PC-9 (cell line): ENCODE measurements at regions not wholly inside any gene's neighbourhood (a gene's known extent, or its start where the extent isn't known, plus 50 kb on each side); places are given as distances from the start of the nearest gene placed in this dataset.

Experiments used
- BruUV-seq: library from RNA; stranded (reverse); fragments of 400-500 nt; replicated peaks from 2 replicates; lab custom pipeline; 2021; lab: Mats Ljungman, UMichigan
- CTCF ChIA-PET: fragments of 300-600 bp; sonication (Branson Sonifier 250); formaldehyde crosslinking; loops from one replicate; lab custom pipeline; 2022; ENCODE audit warnings: antibody characterized with exemption; lab: Charles Lee
- POLR2A ChIA-PET: fragments of 300-600 bp; sonication (Branson Sonifier 250); formaldehyde crosslinking; loops from one replicate; lab custom pipeline; 2022; ENCODE audit warnings: antibody characterized with exemption; ENCODE audit not compliant: unreplicated experiment; lab: Charles Lee
- DNase-seq, 2 experiments: peaks; one replicate each; pipeline versions ENCODE4 v3.0.0 to v3.0.0-alpha.2; 2015 to 2022; ENCODE audit warnings: mixed read lengths in 1 of 2
- H2AFZ ChIP-seq: fragments of 200-600 bp; sonication (generic); 2 replicates; pipeline ENCODE4 v1.8.1; 2017; ENCODE audit warnings: antibody characterized with exemption
- H3F3A ChIP-seq: fragments of 200-600 bp; sonication (generic); 2 replicates; pipeline ENCODE4 v1.8.1; 2017; ENCODE audit warnings: antibody characterized with exemption, mild to moderate bottlenecking, low read depth; ENCODE audit not compliant: insufficient read depth
- H3K27ac ChIP-seq: fragments of 200-600 bp; sonication (generic); 2 replicates; pipeline ENCODE4 v1.6.1; 2016; ENCODE audit warnings: mixed run types
- H3K27me3 ChIP-seq: fragments of 200-600 bp; sonication (generic); 2 replicates; pipeline ENCODE4 v1.6.1; 2016; ENCODE audit warnings: low read depth, mixed run types; ENCODE audit not compliant: insufficient read depth
- H3K36me3 ChIP-seq: fragments of 200-600 bp; sonication (generic); 2 replicates; pipeline ENCODE4 v1.6.1; 2016; ENCODE audit warnings: low read depth, mixed run types
- H3K4me1 ChIP-seq: fragments of 200-600 bp; sonication (generic); replicated peaks from 2 replicates; pipeline ENCODE4 v1.6.1; 2016; ENCODE audit warnings: mixed run types; ENCODE audit not compliant: insufficient read depth
- H3K4me2 ChIP-seq: fragments of 200-600 bp; sonication (generic); 2 replicates; pipeline ENCODE4 v1.6.1; 2017; ENCODE audit warnings: mixed run types
- H3K4me3 ChIP-seq: fragments of 200-600 bp; sonication (generic); 2 replicates; pipeline ENCODE4 v1.6.1; 2016; ENCODE audit warnings: mixed run types
- H3K79me2 ChIP-seq: fragments of 200-600 bp; sonication (generic); 2 replicates; pipeline ENCODE4 v1.6.1; 2017; ENCODE audit warnings: low read depth, mixed run types
- H3K9me2 ChIP-seq: fragments of 200-600 bp; sonication (generic); 2 replicates; pipeline ENCODE4 v1.8.1; 2017; ENCODE audit warnings: mild to moderate bottlenecking; ENCODE audit not compliant: insufficient read depth
- H3K9me3 ChIP-seq: fragments of 200-600 bp; sonication (generic); 2 replicates; pipeline ENCODE4 v1.8.1; 2016; ENCODE audit warnings: low read depth; ENCODE audit not compliant: insufficient read depth
- H4K20me1 ChIP-seq: fragments of 200-600 bp; sonication (generic); 2 replicates; pipeline ENCODE4 v1.8.1; 2017; ENCODE audit not compliant: insufficient read depth
- CTCF ChIP-seq: fragments of 200-600 bp; sonication (generic); conservative IDR thresholded peaks from 2 replicates; pipeline ENCODE4 v1.6.1; 2017; ENCODE audit warnings: mixed run types, antibody characterized with exemption, mild to moderate bottlenecking, moderate library complexity
- EZH2 ChIP-seq: fragments of 200-600 bp; sonication (generic); IDR thresholded peaks from 2 replicates; pipeline ENCODE4 v1.8.0; 2017; ENCODE audit warnings: antibody characterized with exemption, low read depth
- intact Hi-C: fragments of 100-400 bp; cut with micrococcal nuclease; formaldehyde crosslinking; loops from one replicate; pipeline ENCODE4 v1.10.0; 2022; ENCODE audit not compliant: unreplicated experiment

- no peak overlapping the region for H3K4me3 ChIP-seq
- DNase-seq, result no peak
- H3K27ac ChIP-seq, result no peak overlapping the region
- H3K4me1 ChIP-seq, result no peaks in the 10 kb centered on the region
- TF ChIP-seq EZH2 (no peak), CTCF (no peak)
- H2AFZ ChIP-seq, result no peak overlapping the region
- ChIA-PET CTCF (no interaction called here), POLR2A (no interaction called here)
- no peaks in the 10 kb centered on the region for H3K9me2 ChIP-seq
- no peak overlapping the region for H3K4me2 ChIP-seq
- H3K27me3 ChIP-seq, result peaks cover 18% of the 10 kb centered on the region
- no peaks in the 10 kb centered on the region for H3K36me3 ChIP-seq
- no peaks in the 10 kb centered on the region for H3K79me2 ChIP-seq
- intact Hi-C loops, result no loop called here
- no peaks in the 10 kb centered on the region for H3K9me3 ChIP-seq
- BruUV-seq, result no TSS peak
- H4K20me1 ChIP-seq, result no peaks in the 10 kb centered on the region
- no peaks in the 10 kb centered on the region for H3F3A ChIP-seq
These were observed 488.5 kb upstream of the TBX3 start for GRCh38 chr12:115172521-115172920.

- TF ChIP-seq EZH2 (no peak), CTCF (no peak)
- intact Hi-C loops, result no loop called here
- POLR2A ChIA-PET, result no interaction called here
- Histone ChIP-seq H3F3A (no peaks in the 10 kb centered on the region), H3K27ac (no peak overlapping the region), H4K20me1 (no peaks in the 10 kb centered on the region), H3K9me2 (no peaks in the 10 kb centered on the region), H3K9me3 (no peaks in the 10 kb centered on the region), H3K4me1 (no peaks in the 10 kb centered on the region), H3K27me3 (peaks cover 18% of the 10 kb centered on the region), H2AFZ (no peak overlapping the region), H3K4me3 (no peak overlapping the region), H3K36me3 (no peaks in the 10 kb centered on the region), H3K79me2 (no peaks in the 10 kb centered on the region), H3K4me2 (no peak overlapping the region)
- CTCF ChIA-PET, result no interaction called here
- no TSS peak for BruUV-seq
- DNase-seq, result no peak
These were observed 486.0 kb upstream of the TBX3 start for GRCh38 chr12:115169981-115170380.

DNA sequence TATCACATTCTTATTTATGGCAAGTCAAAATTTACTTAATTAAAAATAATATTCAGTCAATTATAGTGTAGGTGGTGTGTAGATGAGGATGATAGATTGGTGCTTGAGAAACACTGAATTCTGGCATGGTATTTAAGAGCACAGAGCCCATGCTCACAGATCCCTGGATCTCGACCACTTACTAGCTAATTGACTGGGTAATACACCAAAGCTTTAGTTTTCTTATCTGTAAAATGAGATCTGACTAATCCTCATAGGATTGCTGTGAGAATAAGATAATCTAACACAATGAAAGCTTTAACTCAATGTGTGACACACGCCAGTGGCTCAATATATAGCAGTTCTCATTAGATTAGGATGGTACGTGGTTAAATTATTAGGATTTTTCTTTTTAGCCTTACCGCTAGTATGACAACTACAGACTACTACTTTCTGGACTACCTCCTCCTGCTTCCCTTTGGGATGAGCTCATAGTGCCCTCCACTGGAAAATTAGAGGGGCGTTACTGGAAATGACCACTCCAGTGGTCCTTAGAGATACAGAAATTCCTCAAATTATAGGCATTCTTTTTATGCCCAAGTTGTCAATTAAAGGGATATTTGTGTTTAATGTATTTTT lies 482.8 kb upstream of the TBX3 start:
- Histone ChIP-seq H3K27ac (no peak overlapping the region), H3K4me1 (no peaks in the 10 kb centered on the region), H3K9me2 (no peaks in the 10 kb centered on the region), H2AFZ (no peak overlapping the region), H3K27me3 (peaks cover 9% of the 10 kb centered on the region), H4K20me1 (no peaks in the 10 kb centered on the region), H3K9me3 (no peaks in the 10 kb centered on the region), H3K79me2 (no peaks in the 10 kb centered on the region), H3K4me2 (no peak overlapping the region), H3K36me3 (no peaks in the 10 kb centered on the region), H3K4me3 (no peak overlapping the region), H3F3A (no peaks in the 10 kb centered on the region)
- no TSS peak for BruUV-seq
- no peak for DNase-seq
- intact Hi-C loops, result no loop called here
- ChIA-PET CTCF (no interaction called here), POLR2A (no interaction called here)
- TF ChIP-seq CTCF (no peak), EZH2 (no peak)
